SK-N-SH treated with all-trans-retinoic acid at 6 μM for 48 hours (cell line): ENCODE measurements at regions not wholly inside any gene's neighbourhood (a gene's known extent, or its start where the extent isn't known, plus 50 kb on each side); places are given as distances from the start of the nearest gene placed in this dataset.

ENCODE experiments used
- CSRNP3 ChIP-seq: fragments of 250-450 bp; sonication (Bioruptor Pico); IDR thresholded peaks from 2 replicates; pipeline ENCODE4 v1.5.1; 2021; ENCODE audit warnings: mild to moderate bottlenecking, moderate library complexity
- SNAI2 ChIP-seq: fragments of 250-450 bp; sonication (Bioruptor Pico); IDR thresholded peaks from 2 replicates; pipeline ENCODE4 v1.5.0; 2020; ENCODE audit warnings: mild to moderate bottlenecking, moderate library complexity
- ZC3H10 ChIP-seq: fragments of 250-450 bp; sonication (Bioruptor Pico); IDR thresholded peaks from 2 replicates; pipeline ENCODE4 v1.5.1; 2021; ENCODE audit warnings: mild to moderate bottlenecking, moderate library complexity
- ZNF8 ChIP-seq: fragments of 450-650 bp; formaldehyde crosslinking; IDR thresholded peaks from 2 replicates; pipeline ENCODE4 v1.5.0; 2020; ENCODE audit warnings: mild to moderate bottlenecking, moderate library complexity

GRCh38 chr5:125341436-125341835, 595.0 kb upstream of the ZNF608 start:
- no peak for TF ChIP-seq ZC3H10 (CRISPR knock-in tag)
- TF ChIP-seq SNAI2 (CRISPR knock-in tag) = no peak
- no peak for TF ChIP-seq ZNF8 (CRISPR knock-in tag)
- no peak for TF ChIP-seq CSRNP3 (CRISPR knock-in tag)
